HepG2 (cell line): ENCODE measurements at regions not wholly inside any gene's neighbourhood (a gene's known extent, or its start where the extent isn't known, plus 50 kb on each side); places are given as distances from the start of the nearest gene placed in this dataset.

Experiments used
- AGO2 ChIP-seq: fragments of 200-400 bp; formaldehyde crosslinking; optimal IDR thresholded peaks from 2 replicates; pipeline ENCODE3; 2017; ENCODE audit warnings: mild to moderate bottlenecking, low read depth, low read length, moderate library complexity
- ARNTL ChIP-seq: sonication (generic); formaldehyde crosslinking; IDR thresholded peaks from 2 replicates; pipeline ENCODE4 v1.4.0; 2020; ENCODE audit warnings: mild to moderate bottlenecking, missing genetic modification reagents
- GABPA ChIP-seq, 2 experiments: IDR thresholded peaks; 2 replicates each; pipeline ENCODE4 v1.6.1; 2011 to 2016; ENCODE audit warnings: low read depth in 2 of 2, low read length in 1 of 2, missing biosample characterization in 1 of 2, missing genetic modification characterization in 1 of 2
- GATAD2A ChIP-seq: IDR thresholded peaks from 2 replicates; pipeline ENCODE4 v1.6.1; 2016
- HDAC6 ChIP-seq: fragments of 200-600 bp; sonication (generic); IDR thresholded peaks from 2 replicates; pipeline ENCODE4 v1.7.0; 2017; ENCODE audit warnings: mild to moderate bottlenecking, antibody characterized with exemption, low read length, low read depth
- HOXA3 ChIP-seq: sonication (generic); formaldehyde crosslinking; IDR thresholded peaks from 2 replicates; pipeline ENCODE4 v1.5.0; 2020; ENCODE audit warnings: missing genetic modification reagents
- NFKB2 ChIP-seq: sonication (generic); formaldehyde crosslinking; IDR thresholded peaks from 2 replicates; pipeline ENCODE4 v1.4.0; 2020; ENCODE audit warnings: missing genetic modification reagents, borderline replicate concordance
- SETDB1 ChIP-seq: sonication (generic); formaldehyde crosslinking; IDR thresholded peaks from 2 replicates; pipeline ENCODE4 v1.5.1; 2020; ENCODE audit warnings: missing genetic modification reagents, mild to moderate bottlenecking, borderline replicate concordance
- SMAD3 ChIP-seq: sonication (generic); formaldehyde crosslinking; IDR thresholded peaks from 2 replicates; pipeline ENCODE4 v1.4.0; 2020; ENCODE audit warnings: missing genetic modification reagents
- SOX13 ChIP-seq, 3 experiments: fragments of 450-650 bp in 1 of 3; sonication (generic) in 1 of 3; formaldehyde crosslinking in 1 of 3; IDR thresholded peaks in 2 of 3; conservative IDR thresholded peaks in 1 of 3; 2 replicates each; pipeline versions ENCODE4 v1.5.0 to v1.6.1; 2016 to 2020; ENCODE audit warnings: antibody characterized with exemption in 1 of 3, mild to moderate bottlenecking in 1 of 3, missing compliant biosample characterization in 1 of 3, missing genetic modification reagents in 1 of 3, moderate library complexity in 1 of 3
- TBX3 ChIP-seq: fragments of 450-650 bp; IDR thresholded peaks from 2 replicates; pipeline ENCODE4 v1.6.1; 2017; ENCODE audit warnings: antibody characterized with exemption, mild to moderate bottlenecking, inconsistent platforms, borderline replicate concordance
- WIZ ChIP-seq: sonication (generic); formaldehyde crosslinking; IDR thresholded peaks from 2 replicates; pipeline ENCODE4 v1.5.1; 2020; ENCODE audit warnings: mild to moderate bottlenecking, missing genetic modification reagents
- ZNF160 ChIP-seq: sonication (generic); formaldehyde crosslinking; IDR thresholded peaks from 2 replicates; pipeline ENCODE4 v1.8.0; 2022; ENCODE audit warnings: mild to moderate bottlenecking, inconsistent platforms, missing genetic modification reagents
- ZNF34 ChIP-seq: sonication (generic); formaldehyde crosslinking; IDR thresholded peaks from 2 replicates; pipeline ENCODE4 v1.4.0; 2020; ENCODE audit warnings: mild to moderate bottlenecking, missing genetic modification reagents, borderline replicate concordance
- ZNF451 ChIP-seq: sonication (generic); formaldehyde crosslinking; IDR thresholded peaks from 2 replicates; pipeline ENCODE4 v1.5.0; 2020; ENCODE audit warnings: mild to moderate bottlenecking, missing genetic modification reagents
- ZNF567 ChIP-seq: sonication (generic); formaldehyde crosslinking; IDR thresholded peaks from 2 replicates; pipeline ENCODE4 v1.8.1; 2023; ENCODE audit warnings: mild to moderate bottlenecking, missing genetic modification reagents, borderline replicate concordance
- ZNF687 ChIP-seq: sonication (generic); formaldehyde crosslinking; IDR thresholded peaks from 2 replicates; pipeline ENCODE4 v1.5.1; 2020; ENCODE audit warnings: mild to moderate bottlenecking, missing genetic modification reagents, moderate library complexity
- ZNF75D ChIP-seq: sonication (generic); formaldehyde crosslinking; IDR thresholded peaks from 2 replicates; pipeline ENCODE4 v1.8.1; 2023; ENCODE audit warnings: missing genetic modification reagents, mild to moderate bottlenecking, borderline replicate concordance
- ZNF773 ChIP-seq: sonication (generic); formaldehyde crosslinking; IDR thresholded peaks from 2 replicates; pipeline ENCODE4 v1.4.0; 2020; ENCODE audit warnings: missing genetic modification reagents, borderline replicate concordance
- ZNF780A ChIP-seq: sonication (generic); formaldehyde crosslinking; IDR thresholded peaks from 2 replicates; pipeline ENCODE4 v1.8.0; 2022; ENCODE audit warnings: mild to moderate bottlenecking, missing genetic modification reagents, moderate library complexity
- ZNF781 ChIP-seq: sonication (generic); formaldehyde crosslinking; IDR thresholded peaks from 2 replicates; pipeline ENCODE4 v1.5.1; 2020; ENCODE audit warnings: borderline replicate concordance, mild to moderate bottlenecking, missing genetic modification reagents; ENCODE audit errors: not compliant biosample characterization
- ZSCAN12 ChIP-seq: sonication (generic); formaldehyde crosslinking; IDR thresholded peaks from 2 replicates; pipeline ENCODE4 v1.9.0; 2021; ENCODE audit warnings: mild to moderate bottlenecking, missing genetic modification reagents
- TF ChIP-seq, protein P1 (sequence below): sonication (generic); formaldehyde crosslinking; IDR thresholded peaks from 2 replicates; pipeline ENCODE4 v1.4.0; 2020; ENCODE audit warnings: mild to moderate bottlenecking, missing genetic modification reagents
- TF ChIP-seq, protein P2 (sequence below): sonication (generic); formaldehyde crosslinking; IDR thresholded peaks from 2 replicates; pipeline ENCODE4 v1.8.1; 2023; ENCODE audit warnings: mild to moderate bottlenecking, moderate library complexity, missing genetic modification reagents

GRCh38 chr4:158036998-158037397 is 135.8 kb downstream of the GASK1B start (continued):
- TF ChIP-seq WIZ (no peak), ZNF781 (CRISPR knock-in tag) (no peak), ZSCAN12 (CRISPR knock-in tag) (no peak), NFKB2 (CRISPR knock-in tag) (peak; percentile 40; the same call in 1 of the 2 replicates), AGO2 (no peak), ARNTL (CRISPR knock-in tag) (no peak), GATAD2A (CRISPR knock-in tag) (no peak; the same call in 1 of the 2 replicates), ZNF451 (CRISPR knock-in tag) (no peak), ZNF75D (CRISPR knock-in tag) (no peak), ZNF567 (no peak), HOXA3 (CRISPR knock-in tag) (peak; percentile 18; the same call in 1 of the 2 replicates), SMAD3 (CRISPR knock-in tag) (no peak), GABPA (IDR thresholded peaks at IDR 0.05; ENCODE audit: low read depth, low read length) (no peak), GABPA (CRISPR knock-in tag; IDR thresholded peaks at IDR 0.05; ENCODE audit: low read depth) (no peak), TBX3 (no peak), ZNF160 (no peak), SETDB1 (CRISPR knock-in tag) (no peak), SOX13 (IDR thresholded peaks at IDR 0.05) (no peak), SOX13 (CRISPR knock-in tag; conservative IDR thresholded peaks at IDR 0.05 in 1 of 2, IDR thresholded peaks at IDR 0.05 in 1 of 2) (peak in 1 of 2 experiments; percentile 31; a peak in 1 of 4 replicates), ZNF34 (CRISPR knock-in tag) (no peak), ZNF780A (CRISPR knock-in tag) (0 out of 2 replicates have a peak, but pooled peaks have one; percentile 23), ZNF687 (CRISPR knock-in tag) (peak; percentile 26), ZNF773 (CRISPR knock-in tag) (no peak), HDAC6 (no peak)
- TF ChIP-seq, protein P1, sequence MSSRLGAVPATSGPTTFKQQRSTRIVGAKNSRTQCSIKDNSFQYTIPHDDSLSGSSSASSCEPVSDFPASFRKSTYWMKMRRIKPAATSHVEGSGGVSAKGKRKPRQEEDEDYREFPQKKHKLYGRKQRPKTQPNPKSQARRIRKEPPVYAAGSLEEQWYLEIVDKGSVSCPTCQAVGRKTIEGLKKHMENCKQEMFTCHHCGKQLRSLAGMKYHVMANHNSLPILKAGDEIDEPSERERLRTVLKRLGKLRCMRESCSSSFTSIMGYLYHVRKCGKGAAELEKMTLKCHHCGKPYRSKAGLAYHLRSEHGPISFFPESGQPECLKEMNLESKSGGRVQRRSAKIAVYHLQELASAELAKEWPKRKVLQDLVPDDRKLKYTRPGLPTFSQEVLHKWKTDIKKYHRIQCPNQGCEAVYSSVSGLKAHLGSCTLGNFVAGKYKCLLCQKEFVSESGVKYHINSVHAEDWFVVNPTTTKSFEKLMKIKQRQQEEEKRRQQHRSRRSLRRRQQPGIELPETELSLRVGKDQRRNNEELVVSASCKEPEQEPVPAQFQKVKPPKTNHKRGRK (CRISPR knock-in tag), result no peak
- TF ChIP-seq, protein P2, sequence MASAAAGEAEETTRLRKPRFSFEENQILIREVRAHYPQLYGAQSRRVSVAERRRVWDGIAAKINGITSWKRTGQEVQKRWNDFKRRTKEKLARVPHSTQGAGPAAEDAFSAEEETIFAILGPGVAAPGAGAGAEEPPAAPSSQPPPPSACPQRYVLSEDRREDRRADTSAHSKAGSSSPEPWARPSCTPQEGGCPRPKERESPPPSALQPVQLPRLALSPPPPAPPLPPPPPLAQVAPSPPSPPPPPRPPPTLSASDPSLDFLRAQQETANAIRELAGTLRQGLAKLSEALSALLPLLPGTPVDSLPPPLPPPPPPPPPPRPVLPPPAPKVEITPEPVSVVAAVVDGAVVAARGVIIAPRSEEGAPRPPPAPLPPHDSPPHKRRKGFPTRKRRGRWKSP (CRISPR knock-in tag), result no peak
